GM23338 (cell line): ENCODE measurements at regions not wholly inside any gene's neighbourhood (a gene's known extent, or its start where the extent isn't known, plus 50 kb on each side); places are given as distances from the start of the nearest gene placed in this dataset.

Experiments
- ATAC-seq: fragments of 200-7000 bp; cut with Tn5 transposase; 3 replicates; pipeline ENCODE4 v1.9.1; 2020
- DNase-seq: peaks from one replicate; pipeline ENCODE4 v3.0.0-alpha.2; 2015; ENCODE audit warnings: low spot score
- H2AFZ ChIP-seq: fragments of 200-600 bp; sonication (generic); 2 replicates; pipeline ENCODE4 v1.8.0; 2016; ENCODE audit warnings: antibody characterized with exemption, mild to moderate bottlenecking, moderate library complexity
- H3F3A ChIP-seq: fragments of 200-600 bp; sonication (generic); replicated peaks from 2 replicates; pipeline ENCODE4 v1.8.0; 2017; ENCODE audit warnings: antibody characterized with exemption, mixed run types, low read depth
- H3K27ac ChIP-seq: fragments of 200-600 bp; sonication (generic); 2 replicates; pipeline ENCODE4 v1.6.1; 2016; ENCODE audit warnings: low read depth
- H3K27me3 ChIP-seq: fragments of 200-600 bp; sonication (generic); 2 replicates; pipeline ENCODE4 v1.8.0; 2016; ENCODE audit warnings: mild to moderate bottlenecking, mixed run types, moderate library complexity; ENCODE audit not compliant: insufficient read depth
- H3K36me3 ChIP-seq: fragments of 200-600 bp; sonication (generic); 2 replicates; pipeline ENCODE4 v1.8.0; 2016; ENCODE audit warnings: mild to moderate bottlenecking; ENCODE audit not compliant: insufficient read depth
- H3K4me1 ChIP-seq: fragments of 200-600 bp; sonication (generic); 2 replicates; pipeline ENCODE4 v1.8.0; 2016; ENCODE audit warnings: mild to moderate bottlenecking, moderate library complexity; ENCODE audit not compliant: insufficient read depth
- H3K4me2 ChIP-seq: fragments of 200-600 bp; sonication (generic); 2 replicates; pipeline ENCODE4 v1.7.1; 2017; ENCODE audit warnings: mixed run types
- H3K4me3 ChIP-seq: fragments of 200-600 bp; sonication (generic); 2 replicates; pipeline ENCODE4 v1.6.1; 2016; ENCODE audit warnings: mixed run types
- H3K79me2 ChIP-seq: fragments of 200-600 bp; sonication (generic); replicated peaks from 2 replicates; pipeline ENCODE4 v1.8.0; 2017; ENCODE audit warnings: mild to moderate bottlenecking; ENCODE audit not compliant: insufficient read depth
- H3K9me2 ChIP-seq: fragments of 200-600 bp; sonication (generic); 2 replicates; pipeline ENCODE4 v1.8.0; 2017; ENCODE audit not compliant: insufficient read depth
- H4K20me1 ChIP-seq: fragments of 200-600 bp; sonication (generic); replicated peaks from 2 replicates; pipeline ENCODE4 v1.8.0; 2017; ENCODE audit warnings: mild to moderate bottlenecking; ENCODE audit not compliant: insufficient read depth
- H3K27ac Mint-ChIP-seq: 2 replicates; pipeline ENCODE4 v1.8.0; 2020; ENCODE audit warnings: inconsistent platforms, mild to moderate bottlenecking, moderate library complexity, mixed read lengths
- H3K27me3 Mint-ChIP-seq: 3 replicates; pipeline ENCODE4 v1.8.0; 2022; ENCODE audit warnings: low read depth, mild to moderate bottlenecking, moderate library complexity, mixed read lengths, inconsistent platforms; ENCODE audit not compliant: insufficient read depth, poor library complexity
- H3K36me3 Mint-ChIP-seq: 3 replicates; pipeline ENCODE4 v1.8.0; 2021; ENCODE audit warnings: low read depth, mild to moderate bottlenecking, inconsistent platforms, moderate library complexity, mixed read lengths
- H3K4me1 Mint-ChIP-seq: 3 replicates; pipeline ENCODE4 v1.8.0; 2020; ENCODE audit warnings: mild to moderate bottlenecking, inconsistent platforms, mixed read lengths
- H3K4me3 Mint-ChIP-seq: 3 replicates; pipeline ENCODE4 v1.8.0; 2021; ENCODE audit warnings: moderate library complexity, mild to moderate bottlenecking, inconsistent platforms, mixed read lengths
- H3K9me3 Mint-ChIP-seq: 3 replicates; pipeline ENCODE4 v1.8.0; 2020; ENCODE audit warnings: moderate library complexity, mild to moderate bottlenecking, inconsistent platforms, mixed read lengths
- CREB1 ChIP-seq: fragments of 250-450 bp; sonication (Bioruptor Pico); IDR thresholded peaks from 2 replicates; pipeline ENCODE4 v1.5.0; 2020; ENCODE audit warnings: low read depth, mild to moderate bottlenecking, moderate library complexity
- EZH2phosphoT487 ChIP-seq: fragments of 200-600 bp; sonication (generic); IDR thresholded peaks from one replicate; pipeline ENCODE4 v1.8.1; 2018; ENCODE audit warnings: antibody characterized with exemption; ENCODE audit not compliant: unreplicated experiment
- JUNB ChIP-seq: IDR thresholded peaks from one replicate; pipeline ENCODE4 v1.6.1; 2016; ENCODE audit warnings: antibody characterized with exemption; ENCODE audit not compliant: unreplicated experiment
- NANOG ChIP-seq: IDR thresholded peaks from 2 replicates; pipeline ENCODE4 v1.6.1; 2016; ENCODE audit warnings: antibody characterized with exemption, borderline replicate concordance
- ZNF331 ChIP-seq: fragments of 250-450 bp; sonication (Bioruptor Pico); IDR thresholded peaks from 2 replicates; pipeline ENCODE4 v1.5.0; 2020; ENCODE audit warnings: low read depth, mild to moderate bottlenecking, moderate library complexity
- TF ChIP-seq, protein P1 (sequence below): IDR thresholded peaks from one replicate; pipeline ENCODE4 v1.6.1; 2018; ENCODE audit warnings: antibody characterized with exemption; ENCODE audit not compliant: unreplicated experiment

DNA sequence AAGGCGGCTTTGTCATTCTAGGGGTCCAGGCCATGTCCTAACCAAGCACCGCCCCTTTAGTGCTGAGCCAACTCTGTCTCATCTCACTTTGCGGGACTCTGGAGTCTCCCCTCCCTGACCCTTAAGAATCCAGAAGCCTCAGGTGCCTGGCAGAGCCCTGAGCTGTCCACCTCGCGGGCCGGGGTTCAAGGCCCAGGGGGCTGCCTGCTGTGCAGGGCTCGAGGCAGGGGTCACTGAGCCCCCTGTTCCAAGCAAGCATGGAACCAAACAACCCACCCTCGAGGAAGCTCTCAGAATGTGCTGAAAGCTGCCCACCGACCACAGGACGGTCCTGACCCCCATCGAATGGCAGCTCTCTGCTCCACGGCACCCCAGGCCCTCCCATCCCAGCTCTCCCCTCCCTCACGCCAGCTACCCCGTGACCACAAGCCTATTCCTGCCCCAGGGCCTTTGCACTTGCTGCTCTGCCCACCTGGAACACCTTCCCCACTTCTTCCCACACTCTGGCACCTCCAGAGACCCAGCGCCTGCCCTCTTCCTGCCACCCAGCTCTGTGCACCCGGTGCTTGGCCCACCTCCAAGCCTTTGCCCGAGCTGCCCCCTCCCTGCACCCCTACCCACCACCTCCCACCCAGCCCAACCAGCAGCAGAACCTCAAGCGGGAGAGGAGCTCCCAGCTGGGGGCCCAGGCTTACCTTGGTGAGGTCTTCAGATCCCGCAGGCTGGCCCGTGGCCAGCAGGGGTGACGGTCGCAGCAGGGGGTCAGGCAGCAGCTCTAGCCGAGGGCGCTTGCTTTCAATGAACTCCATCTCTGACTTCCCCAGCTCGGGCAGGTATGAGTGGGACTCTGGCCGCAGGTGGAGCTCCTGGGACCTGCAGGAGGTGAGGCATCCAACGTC lies 84.3 kb downstream of the NCOR2 start:
- peaks cover 21% of the 10 kb centered on the region for H3K4me1 Mint-ChIP-seq
- no peak overlapping the region for H3K27ac Mint-ChIP-seq
- no peak for DNase-seq
- H3K27me3 Mint-ChIP-seq = peaks cover 10% of the 10 kb centered on the region
- no peak overlapping the region for H3K4me3 Mint-ChIP-seq
- no peaks in the 10 kb centered on the region for H3K9me3 Mint-ChIP-seq
- peaks cover 34% of the 10 kb centered on the region for H3K36me3 Mint-ChIP-seq
- H3K27me3 ChIP-seq = no peaks in the 10 kb centered on the region
- peaks cover 31% of the 10 kb centered on the region for H4K20me1 ChIP-seq
- no peak overlapping the region for H3K4me2 ChIP-seq
- TF ChIP-seq JUNB (no peak), EZH2phosphoT487 (no peak), NANOG (no peak), ZNF331 (no peak)
- TF ChIP-seq, protein P1, sequence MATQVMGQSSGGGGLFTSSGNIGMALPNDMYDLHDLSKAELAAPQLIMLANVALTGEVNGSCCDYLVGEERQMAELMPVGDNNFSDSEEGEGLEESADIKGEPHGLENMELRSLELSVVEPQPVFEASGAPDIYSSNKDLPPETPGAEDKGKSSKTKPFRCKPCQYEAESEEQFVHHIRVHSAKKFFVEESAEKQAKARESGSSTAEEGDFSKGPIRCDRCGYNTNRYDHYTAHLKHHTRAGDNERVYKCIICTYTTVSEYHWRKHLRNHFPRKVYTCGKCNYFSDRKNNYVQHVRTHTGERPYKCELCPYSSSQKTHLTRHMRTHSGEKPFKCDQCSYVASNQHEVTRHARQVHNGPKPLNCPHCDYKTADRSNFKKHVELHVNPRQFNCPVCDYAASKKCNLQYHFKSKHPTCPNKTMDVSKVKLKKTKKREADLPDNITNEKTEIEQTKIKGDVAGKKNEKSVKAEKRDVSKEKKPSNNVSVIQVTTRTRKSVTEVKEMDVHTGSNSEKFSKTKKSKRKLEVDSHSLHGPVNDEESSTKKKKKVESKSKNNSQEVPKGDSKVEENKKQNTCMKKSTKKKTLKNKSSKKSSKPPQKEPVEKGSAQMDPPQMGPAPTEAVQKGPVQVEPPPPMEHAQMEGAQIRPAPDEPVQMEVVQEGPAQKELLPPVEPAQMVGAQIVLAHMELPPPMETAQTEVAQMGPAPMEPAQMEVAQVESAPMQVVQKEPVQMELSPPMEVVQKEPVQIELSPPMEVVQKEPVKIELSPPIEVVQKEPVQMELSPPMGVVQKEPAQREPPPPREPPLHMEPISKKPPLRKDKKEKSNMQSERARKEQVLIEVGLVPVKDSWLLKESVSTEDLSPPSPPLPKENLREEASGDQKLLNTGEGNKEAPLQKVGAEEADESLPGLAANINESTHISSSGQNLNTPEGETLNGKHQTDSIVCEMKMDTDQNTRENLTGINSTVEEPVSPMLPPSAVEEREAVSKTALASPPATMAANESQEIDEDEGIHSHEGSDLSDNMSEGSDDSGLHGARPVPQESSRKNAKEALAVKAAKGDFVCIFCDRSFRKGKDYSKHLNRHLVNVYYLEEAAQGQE = no peak
- H3F3A ChIP-seq = no peaks in the 10 kb centered on the region
- ATAC-seq = no peak
- H3K79me2 ChIP-seq = peaks cover 25% of the 10 kb centered on the region
- H3K27ac ChIP-seq = no peak overlapping the region
- no peaks in the 10 kb centered on the region for H3K9me2 ChIP-seq
- H2AFZ ChIP-seq = no peak overlapping the region
- no peak overlapping the region for H3K4me3 ChIP-seq
- no peaks in the 10 kb centered on the region for H3K36me3 ChIP-seq
- H3K4me1 ChIP-seq = 0 out of 2 replicates have a peak, but pooled peaks cover 3% of the 10 kb centered on the region

DNA sequence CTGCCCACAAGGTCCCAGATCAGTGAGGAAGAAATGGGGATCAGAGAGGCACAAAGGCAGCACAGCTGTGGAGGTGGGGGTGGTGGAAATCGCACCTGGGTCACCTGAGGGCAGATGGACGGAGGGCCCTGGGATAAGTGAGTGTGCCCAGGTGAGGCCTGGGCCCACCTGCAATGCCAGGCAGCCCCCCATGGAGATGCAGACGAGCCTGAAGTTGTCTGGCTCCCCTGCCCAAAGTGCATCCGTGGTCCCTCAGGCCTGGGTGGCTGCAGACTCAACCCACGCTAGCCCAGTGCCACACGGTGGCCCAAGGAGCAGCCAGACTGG lies 84.9 kb downstream of the NCOR2 start:
- H3K27ac ChIP-seq = no peak overlapping the region
- no peaks in the 10 kb centered on the region; the same call in 1 of the 2 replicates for H3K36me3 ChIP-seq
- DNase-seq = no peak
- H3K4me3 Mint-ChIP-seq = no peak overlapping the region
- peaks cover 19% of the 10 kb centered on the region for H3K79me2 ChIP-seq
- H3K4me2 ChIP-seq = no peak overlapping the region
- H3K9me2 ChIP-seq = no peaks in the 10 kb centered on the region
- H4K20me1 ChIP-seq = peaks cover 25% of the 10 kb centered on the region
- no peak overlapping the region for H2AFZ ChIP-seq
- no peak for ATAC-seq
- peaks cover 16% of the 10 kb centered on the region for H3K4me1 Mint-ChIP-seq
- peaks cover 8% of the 10 kb centered on the region for H3K27me3 Mint-ChIP-seq
- H3K27ac Mint-ChIP-seq = no peak overlapping the region
- H3K27me3 ChIP-seq = no peaks in the 10 kb centered on the region
- no peaks in the 10 kb centered on the region for H3K9me3 Mint-ChIP-seq
- H3K4me3 ChIP-seq = no peak overlapping the region
- H3F3A ChIP-seq = no peaks in the 10 kb centered on the region
- peaks cover 39% of the 10 kb centered on the region for H3K36me3 Mint-ChIP-seq
- TF ChIP-seq CREB1 (CRISPR knock-in tag) = no peak
- H3K4me1 ChIP-seq = no peaks in the 10 kb centered on the region
